ENCODE measurements at regions not wholly inside any gene's neighbourhood (a gene's known extent, or its start where the extent isn't known, plus 50 kb on each side); places are given as distances from the start of the nearest gene placed in this dataset.

- no peak for TF ChIP-seq EZH2phosphoT487 (conservative IDR thresholded peaks at IDR 0.05; ENCODE audit: low read length)
- TF ChIP-seq, protein P1, sequence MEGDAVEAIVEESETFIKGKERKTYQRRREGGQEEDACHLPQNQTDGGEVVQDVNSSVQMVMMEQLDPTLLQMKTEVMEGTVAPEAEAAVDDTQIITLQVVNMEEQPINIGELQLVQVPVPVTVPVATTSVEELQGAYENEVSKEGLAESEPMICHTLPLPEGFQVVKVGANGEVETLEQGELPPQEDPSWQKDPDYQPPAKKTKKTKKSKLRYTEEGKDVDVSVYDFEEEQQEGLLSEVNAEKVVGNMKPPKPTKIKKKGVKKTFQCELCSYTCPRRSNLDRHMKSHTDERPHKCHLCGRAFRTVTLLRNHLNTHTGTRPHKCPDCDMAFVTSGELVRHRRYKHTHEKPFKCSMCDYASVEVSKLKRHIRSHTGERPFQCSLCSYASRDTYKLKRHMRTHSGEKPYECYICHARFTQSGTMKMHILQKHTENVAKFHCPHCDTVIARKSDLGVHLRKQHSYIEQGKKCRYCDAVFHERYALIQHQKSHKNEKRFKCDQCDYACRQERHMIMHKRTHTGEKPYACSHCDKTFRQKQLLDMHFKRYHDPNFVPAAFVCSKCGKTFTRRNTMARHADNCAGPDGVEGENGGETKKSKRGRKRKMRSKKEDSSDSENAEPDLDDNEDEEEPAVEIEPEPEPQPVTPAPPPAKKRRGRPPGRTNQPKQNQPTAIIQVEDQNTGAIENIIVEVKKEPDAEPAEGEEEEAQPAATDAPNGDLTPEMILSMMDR (IDR thresholded peaks at IDR 0.05; ENCODE audit: insufficient read depth, low read length, poor library complexity, severe bottlenecking) = no peak
Measured at GRCh38 chr13:70183041-70183440, 74.8 kb upstream of the KLHL1 start.
